SK-N-SH (cell line): ENCODE measurements at regions not wholly inside any gene's neighbourhood (a gene's known extent, or its start where the extent isn't known, plus 50 kb on each side); places are given as distances from the start of the nearest gene placed in this dataset.

Source experiments
- CTCF ChIA-PET: fragments of 300-600, 350-600 bp; formaldehyde crosslinking; extraction: SDS; loops from one replicate; lab custom pipeline; 2021; lab: Yijun Ruan, JAX
- POLR2A ChIA-PET: fragments of 350-600 bp; sonication (Branson Sonifier 250); formaldehyde crosslinking; extraction: SDS; loops from one replicate; lab custom pipeline; 2020; ENCODE audit warnings: antibody characterized with exemption, inconsistent platforms; lab: Yijun Ruan, JAX
- DNase-seq: peaks from one replicate; pipeline ENCODE4 v3.0.0; 2012
- H2AFZ ChIP-seq: fragments of 200-600 bp; sonication (generic); 2 replicates; pipeline ENCODE4 v1.8.1; 2016; ENCODE audit warnings: antibody characterized with exemption, mild to moderate bottlenecking, low read depth
- H3F3A ChIP-seq: fragments of 200-600 bp; sonication (generic); replicated peaks from 2 replicates; pipeline ENCODE3; 2016; ENCODE audit warnings: antibody characterized with exemption, mild to moderate bottlenecking; ENCODE audit not compliant: insufficient read depth
- H3K27ac ChIP-seq, 2 experiments: fragments of 200-500 bp in 1 of 2; fragments of 200-600 bp in 1 of 2; sonication (Bioruptor generic) in 1 of 2; sonication (generic), shearing (Covaris generic) in 1 of 2; 2 replicates each; pipeline versions ENCODE4 v1.5.1 to v1.6.1; 2014 to 2016; ENCODE audit warnings: low read depth in 2 of 2, inconsistent platforms in 1 of 2, low read length in 1 of 2, mild to moderate bottlenecking in 1 of 2, mixed read lengths in 1 of 2
- H3K27me3 ChIP-seq: fragments of 200-600 bp; sonication (generic), shearing (Covaris generic); 2 replicates; pipeline ENCODE4 v1.6.1; 2016; ENCODE audit warnings: mixed run types; ENCODE audit not compliant: insufficient read depth
- H3K36me3 ChIP-seq, 2 experiments: fragments of 200-500 bp in 1 of 2; fragments of 200-600 bp in 1 of 2; sonication (Bioruptor generic) in 1 of 2; sonication (generic) in 1 of 2; replicated peaks in 1 of 2; 2 replicates each; pipeline versions ENCODE3 to v1.5.1; 2014 to 2016; ENCODE audit warnings: low read length in 1 of 2, mild to moderate bottlenecking in 1 of 2; ENCODE audit not compliant: insufficient read depth in 2 of 2, control insufficient read depth in 1 of 2
- H3K4me1 ChIP-seq, 2 experiments: fragments of 200-500 bp in 1 of 2; fragments of 200-600 bp in 1 of 2; sonication (Bioruptor generic) in 1 of 2; sonication (generic), shearing (Covaris generic) in 1 of 2; 2 replicates each; pipeline versions ENCODE4 v1.5.1 to v1.6.1; 2014 to 2016; ENCODE audit warnings: low read depth in 1 of 2, low read length in 1 of 2, mixed run types in 1 of 2; ENCODE audit not compliant: insufficient read depth in 2 of 2, control insufficient read depth in 1 of 2
- H3K4me2 ChIP-seq: fragments of 200-600 bp; sonication (generic), shearing (Covaris generic); 2 replicates; pipeline ENCODE4 v1.6.1; 2017; ENCODE audit warnings: mixed run types
- H3K4me3 ChIP-seq, 2 experiments: fragments of 200-500 bp in 1 of 2; fragments of 200-600 bp in 1 of 2; sonication (Bioruptor generic) in 1 of 2; sonication (generic), shearing (Covaris generic) in 1 of 2; 2 replicates each; pipeline versions ENCODE4 v1.5.1 to v1.8.1; 2014 to 2016; ENCODE audit warnings: low read depth in 2 of 2, inconsistent platforms in 1 of 2, low read length in 1 of 2, mild to moderate bottlenecking in 1 of 2, mixed read lengths in 1 of 2, moderate library complexity in 1 of 2
- H3K79me2 ChIP-seq: fragments of 200-600 bp; sonication (generic); 2 replicates; pipeline ENCODE4 v1.8.1; 2017; ENCODE audit warnings: mild to moderate bottlenecking; ENCODE audit not compliant: insufficient read depth
- H3K9ac ChIP-seq: fragments of 200-600 bp; sonication (generic); 2 replicates; pipeline ENCODE4 v1.6.1; 2017; ENCODE audit warnings: mixed run types
- H3K9me2 ChIP-seq: fragments of 200-600 bp; sonication (generic); 2 replicates; pipeline ENCODE4 v1.6.1; 2017; ENCODE audit warnings: mixed run types
- H3K9me3 ChIP-seq: fragments of 200-600 bp; sonication (generic); 2 replicates; pipeline ENCODE4 v1.6.1; 2017; ENCODE audit warnings: mixed run types, mild to moderate bottlenecking, moderate library complexity
- H4K20me1 ChIP-seq: fragments of 200-600 bp; sonication (generic); 2 replicates; pipeline ENCODE4 v1.6.1; 2017; ENCODE audit warnings: mild to moderate bottlenecking, mixed run types; ENCODE audit not compliant: insufficient read depth
- CHD2 ChIP-seq: fragments of 150-350 bp; IDR thresholded peaks from 2 replicates; pipeline ENCODE4 v1.6.1; 2018; ENCODE audit warnings: low read length; ENCODE audit not compliant: partially characterized antibody
- EP300 ChIP-seq, 2 experiments: IDR thresholded peaks; 2 replicates each; pipeline versions ENCODE4 v1.4.0 to v1.6.1; 2012; ENCODE audit warnings: borderline replicate concordance in 1 of 2, low read depth in 1 of 2, low read length in 1 of 2
- FOSL2 ChIP-seq: IDR thresholded peaks from 2 replicates; pipeline ENCODE4 v1.4.0; 2012; ENCODE audit warnings: low read depth, mild to moderate bottlenecking, moderate library complexity, borderline replicate concordance
- FOXJ3 ChIP-seq: sonication (generic); formaldehyde crosslinking; IDR thresholded peaks from 2 replicates; pipeline ENCODE4 v1.5.1; 2020; ENCODE audit warnings: mild to moderate bottlenecking, missing genetic modification reagents
- GABPA ChIP-seq: IDR thresholded peaks from 2 replicates; pipeline ENCODE4 v1.4.0; 2012; ENCODE audit warnings: low read depth, mild to moderate bottlenecking
- JUND ChIP-seq: IDR thresholded peaks from 2 replicates; pipeline ENCODE4 v1.4.0; 2012
- MXI1 ChIP-seq: IDR thresholded peaks from 2 replicates; pipeline ENCODE4 v1.6.1; 2012; ENCODE audit warnings: mild to moderate bottlenecking, low read depth, low read length, improper control_type of control experiment
- RCOR1 ChIP-seq: fragments of 150-350 bp; IDR thresholded peaks from 2 replicates; pipeline ENCODE4 v1.6.1; 2017; ENCODE audit warnings: antibody characterized with exemption, low read length
- RFX5 ChIP-seq: IDR thresholded peaks from 2 replicates; pipeline ENCODE4 v1.6.1; 2012; ENCODE audit warnings: mild to moderate bottlenecking, improper control_type of control experiment, low read length
- RXRA ChIP-seq: IDR thresholded peaks from 2 replicates; pipeline ENCODE4 v1.4.0; 2012; ENCODE audit warnings: low read depth, mild to moderate bottlenecking, borderline replicate concordance
- SMC3 ChIP-seq: IDR thresholded peaks from 2 replicates; pipeline ENCODE4 v1.6.1; 2012; ENCODE audit warnings: low read depth, low read length, improper control_type of control experiment
- TEAD4 ChIP-seq: IDR thresholded peaks from 2 replicates; pipeline ENCODE4 v1.4.0; 2012; ENCODE audit warnings: mild to moderate bottlenecking, borderline replicate concordance; ENCODE audit not compliant: insufficient read depth
- WGBS: methylation state at CpG from one replicate; pipeline ENCODE4 v1.1.6; 2017; ENCODE audit warnings: low lambda C conversion rate; 5-methylcytosine and 5-hydroxymethylcytosine counted together
- TF ChIP-seq, protein P1 (sequence below): IDR thresholded peaks from 2 replicates; pipeline ENCODE4 v1.4.0; 2012; ENCODE audit warnings: low read depth, borderline replicate concordance
- TF ChIP-seq, protein P2 (sequence below): fragments of 150-350 bp; IDR thresholded peaks from 2 replicates; pipeline ENCODE4 v1.6.1; 2016; ENCODE audit warnings: mild to moderate bottlenecking, low read depth, low read length

DNA sequence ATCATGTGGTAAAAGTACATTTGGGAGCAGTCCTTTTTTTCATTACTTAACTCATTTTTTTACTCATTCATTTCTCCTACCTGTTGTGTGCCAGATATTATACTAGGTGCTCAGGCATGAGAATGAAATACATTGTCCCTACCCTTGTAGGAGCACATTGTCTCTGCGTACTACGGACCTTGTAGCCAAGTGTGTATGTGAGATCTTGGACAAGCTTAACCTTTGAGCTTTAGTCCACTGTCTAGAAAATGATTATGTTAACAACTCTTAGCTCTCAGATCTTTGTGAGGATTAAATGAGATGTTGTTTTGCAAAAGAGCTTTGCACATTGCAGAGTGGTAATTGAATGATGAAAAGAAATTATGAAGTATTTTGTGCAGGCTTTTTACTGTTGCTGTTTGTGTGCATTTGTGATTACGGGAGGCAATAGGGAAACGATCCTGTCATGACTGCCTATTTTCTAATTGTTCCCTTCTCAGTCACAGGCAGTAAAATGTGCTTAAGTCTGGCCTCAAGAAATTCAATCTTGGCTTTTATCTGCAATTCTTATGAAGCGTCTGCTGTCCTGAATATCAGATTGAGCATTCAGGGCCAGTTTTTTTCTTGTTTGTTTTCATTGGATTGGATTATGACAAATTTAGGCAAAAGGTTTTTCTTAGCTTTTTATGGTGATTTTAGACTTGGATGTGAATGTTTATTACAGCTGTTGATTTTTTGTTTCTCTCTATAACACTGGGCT, 447.7 kb downstream of the PDZRN4 start:
- no peaks in the 10 kb centered on the region for H4K20me1 ChIP-seq
- H3K4me1 ChIP-seq: no peaks in the 10 kb centered on the region
- H3K4me2 ChIP-seq: no peak overlapping the region
- no peak overlapping the region for H2AFZ ChIP-seq
- TF ChIP-seq RCOR1 (no peak), RFX5 (no peak), CHD2 (no peak), SMC3 (no peak)
- TF ChIP-seq, protein P1, sequence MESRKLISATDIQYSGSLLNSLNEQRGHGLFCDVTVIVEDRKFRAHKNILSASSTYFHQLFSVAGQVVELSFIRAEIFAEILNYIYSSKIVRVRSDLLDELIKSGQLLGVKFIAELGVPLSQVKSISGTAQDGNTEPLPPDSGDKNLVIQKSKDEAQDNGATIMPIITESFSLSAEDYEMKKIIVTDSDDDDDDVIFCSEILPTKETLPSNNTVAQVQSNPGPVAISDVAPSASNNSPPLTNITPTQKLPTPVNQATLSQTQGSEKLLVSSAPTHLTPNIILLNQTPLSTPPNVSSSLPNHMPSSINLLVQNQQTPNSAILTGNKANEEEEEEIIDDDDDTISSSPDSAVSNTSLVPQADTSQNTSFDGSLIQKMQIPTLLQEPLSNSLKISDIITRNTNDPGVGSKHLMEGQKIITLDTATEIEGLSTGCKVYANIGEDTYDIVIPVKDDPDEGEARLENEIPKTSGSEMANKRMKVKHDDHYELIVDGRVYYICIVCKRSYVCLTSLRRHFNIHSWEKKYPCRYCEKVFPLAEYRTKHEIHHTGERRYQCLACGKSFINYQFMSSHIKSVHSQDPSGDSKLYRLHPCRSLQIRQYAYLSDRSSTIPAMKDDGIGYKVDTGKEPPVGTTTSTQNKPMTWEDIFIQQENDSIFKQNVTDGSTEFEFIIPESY: no peak
- ChIA-PET CTCF (interaction anchor here (0.9 to 1.5 kb wide), 2 partner anchors 21 to 358 kb away, joined by 3 read pairs; no protein-coding TSS in a partner anchor), POLR2A (no interaction called here)
- no peak overlapping the region for H3K27ac ChIP-seq
- H3K9ac ChIP-seq: no peak overlapping the region
- no peaks in the 10 kb centered on the region for H3K79me2 ChIP-seq
- no peaks in the 10 kb centered on the region for H3K27me3 ChIP-seq
- DNase-seq: no peak
- H3K4me3 ChIP-seq: no peak overlapping the region
- no peaks in the 10 kb centered on the region for H3F3A ChIP-seq
- H3K36me3 ChIP-seq: no peaks in the 10 kb centered on the region
- H3K9me2 ChIP-seq: no peaks in the 10 kb centered on the region
- no peaks in the 10 kb centered on the region for H3K9me3 ChIP-seq
- WGBS: 58% methylated on average over 5 of the region's 5 CpGs

DNA sequence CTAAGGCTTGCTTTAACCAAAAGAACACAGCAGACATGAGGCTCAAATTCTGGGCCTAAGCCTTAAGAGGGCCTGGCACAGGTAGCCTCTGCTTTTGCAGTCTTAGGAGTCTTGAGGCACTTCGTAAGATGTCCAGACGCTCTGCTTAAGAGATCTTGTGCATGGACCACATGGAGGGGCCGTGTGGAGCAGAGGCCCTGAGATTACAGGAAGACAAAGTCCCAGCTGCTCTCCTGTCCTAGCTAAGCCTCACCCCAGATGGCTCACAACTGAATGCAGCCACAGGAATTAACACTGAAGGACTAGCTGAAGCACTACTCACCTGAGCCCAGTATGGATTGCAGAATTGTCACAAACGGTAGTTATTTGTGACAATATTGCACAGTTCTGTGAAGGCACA, 446.0 kb downstream of the PDZRN4 start:
- H4K20me1 ChIP-seq: no peaks in the 10 kb centered on the region
- no peaks in the 10 kb centered on the region for H3K36me3 ChIP-seq
- CTCF ChIA-PET: no interaction called here
- DNase-seq: no peak
- 19% methylated on average over 2 of the region's 4 CpGs for WGBS
- H3K4me1 ChIP-seq: no peaks in the 10 kb centered on the region
- H3K79me2 ChIP-seq: no peaks in the 10 kb centered on the region
- TF ChIP-seq FOXJ3 (CRISPR knock-in tag): no peak
- no peak for TF ChIP-seq FOSL2
- no peak for TF ChIP-seq TEAD4
- TF ChIP-seq MXI1: no peak
- no peak for TF ChIP-seq JUND
- TF ChIP-seq, all 33 proteins: peak for 0
- Histone ChIP-seq H3K27me3 (no peaks in the 10 kb centered on the region), H3K9me2 (no peaks in the 10 kb centered on the region), H3K9me3 (no peaks in the 10 kb centered on the region), H3K4me3 (no peak overlapping the region), H3K27ac (no peak overlapping the region), H3K4me2 (no peak overlapping the region), H3K9ac (no peak overlapping the region), H3F3A (no peaks in the 10 kb centered on the region), H2AFZ (no peak overlapping the region)
- POLR2A ChIA-PET: no interaction called here

DNA sequence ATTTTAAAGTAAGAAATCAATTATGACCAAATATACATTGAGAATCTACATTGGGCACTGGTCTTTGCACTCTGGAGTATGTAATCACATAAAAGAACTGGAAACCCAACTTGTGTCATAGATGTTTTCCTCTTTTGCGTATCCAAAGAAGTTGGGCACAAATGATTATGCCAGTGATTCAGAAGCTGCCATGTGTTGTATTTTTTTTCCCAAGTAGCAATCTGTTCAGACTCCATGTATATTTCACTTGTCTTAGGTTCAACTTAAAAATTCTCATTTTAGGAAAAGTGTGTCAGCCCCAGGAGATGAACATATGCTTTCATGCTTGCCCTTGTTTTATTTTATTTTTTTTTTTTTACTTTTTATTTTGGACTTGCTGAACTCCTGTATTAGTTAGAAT, 441.5 kb downstream of the PDZRN4 start:
- H3K27me3 ChIP-seq: no peaks in the 10 kb centered on the region

More for the DNA sequence above, 441.5 kb downstream of the PDZRN4 start:
- H2AFZ ChIP-seq: no peak overlapping the region
- H3F3A ChIP-seq: no peaks in the 10 kb centered on the region
- no peak overlapping the region for H3K27ac ChIP-seq
- no peak overlapping the region for H3K4me3 ChIP-seq
- ChIA-PET POLR2A (no interaction called here), CTCF (no interaction called here)
- no peaks in the 10 kb centered on the region; a peak in 1 of 4 replicates for H3K4me1 ChIP-seq
- no peaks in the 10 kb centered on the region for H3K36me3 ChIP-seq
- no peak overlapping the region for H3K4me2 ChIP-seq
- H4K20me1 ChIP-seq: no peaks in the 10 kb centered on the region
- no peaks in the 10 kb centered on the region for H3K9me2 ChIP-seq
- H3K79me2 ChIP-seq: no peaks in the 10 kb centered on the region
- no peaks in the 10 kb centered on the region for H3K9me3 ChIP-seq
- H3K9ac ChIP-seq: no peak overlapping the region
- TF ChIP-seq, protein P2, sequence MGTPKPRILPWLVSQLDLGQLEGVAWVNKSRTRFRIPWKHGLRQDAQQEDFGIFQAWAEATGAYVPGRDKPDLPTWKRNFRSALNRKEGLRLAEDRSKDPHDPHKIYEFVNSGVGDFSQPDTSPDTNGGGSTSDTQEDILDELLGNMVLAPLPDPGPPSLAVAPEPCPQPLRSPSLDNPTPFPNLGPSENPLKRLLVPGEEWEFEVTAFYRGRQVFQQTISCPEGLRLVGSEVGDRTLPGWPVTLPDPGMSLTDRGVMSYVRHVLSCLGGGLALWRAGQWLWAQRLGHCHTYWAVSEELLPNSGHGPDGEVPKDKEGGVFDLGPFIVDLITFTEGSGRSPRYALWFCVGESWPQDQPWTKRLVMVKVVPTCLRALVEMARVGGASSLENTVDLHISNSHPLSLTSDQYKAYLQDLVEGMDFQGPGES: no peak
- TF ChIP-seq EP300 (IDR thresholded peaks at IDR 0.05; ENCODE audit: borderline replicate concordance in 1 of 2, low read depth in 1 of 2, low read length in 1 of 2) (no peak), MXI1 (no peak), GABPA (no peak), RXRA (no peak), RFX5 (no peak)
- WGBS: 48% methylated on average over 1 of the region's 1 CpG
- no peak for DNase-seq
